ENCODE measurements at regions not wholly inside any gene's neighbourhood (a gene's known extent, or its start where the extent isn't known, plus 50 kb on each side); places are given as distances from the start of the nearest gene placed in this dataset.
"Not testable (repeated sequence)": the region's sequence is repeated elsewhere in the genome, so short reads cannot be mapped to it uniquely, and the experiment has no call there.

GRCh38 chr13:61215601-61216000 is 200.0 kb downstream of the PCDH20 start:
- DNase-seq (ENCODE audit: low read depth) = no peak
- no peak overlapping the region for H3K4me3 ChIP-seq (ENCODE audit: low read depth, low read length)
- TF ChIP-seq CTCF (conservative IDR thresholded peaks at IDR 0.05; ENCODE audit: low read depth, low read length) = no peak

GRCh38 chr13:61215116-61215515 is 200.5 kb downstream of the PCDH20 start:
- H3K4me3 ChIP-seq (ENCODE audit: low read depth, low read length) = no peak overlapping the region
- no peak for DNase-seq (ENCODE audit: low read depth)
- no peak for TF ChIP-seq CTCF (conservative IDR thresholded peaks at IDR 0.05; ENCODE audit: low read depth, low read length)

GRCh38 chr13:61214551-61214950 is 201.1 kb downstream of the PCDH20 start:
- TF ChIP-seq CTCF (conservative IDR thresholded peaks at IDR 0.05; ENCODE audit: low read depth, low read length) = no peak
- H3K4me3 ChIP-seq (ENCODE audit: low read depth, low read length) = no peak overlapping the region
- DNase-seq (ENCODE audit: low read depth) = no peak

GRCh38 chr13:61205898-61206297 is 209.8 kb downstream of the PCDH20 start:
- not testable (repeated sequence) for H3K4me3 ChIP-seq (ENCODE audit: low read depth, low read length); DNase-seq (ENCODE audit: low read depth)

- H3K4me3 ChIP-seq (ENCODE audit: low read depth, low read length) = no peak overlapping the region
- no peak for DNase-seq (ENCODE audit: low read depth)
- TF ChIP-seq CTCF (conservative IDR thresholded peaks at IDR 0.05; ENCODE audit: low read depth, low read length) = no peak
These were observed 211.6 kb downstream of the PCDH20 start for GRCh38 chr13:61204025-61204424.

GRCh38 chr13:61202042-61202441 is 213.6 kb downstream of the PCDH20 start:
- no peak for DNase-seq (ENCODE audit: low read depth)
- H3K4me3 ChIP-seq (ENCODE audit: low read depth, low read length) = no peak overlapping the region
- no peak for TF ChIP-seq CTCF (conservative IDR thresholded peaks at IDR 0.05; ENCODE audit: low read depth, low read length)

- no peak for DNase-seq (ENCODE audit: low read depth)
- TF ChIP-seq CTCF (conservative IDR thresholded peaks at IDR 0.05; ENCODE audit: low read depth, low read length) = no peak
- H3K4me3 ChIP-seq (ENCODE audit: low read depth, low read length) = no peak overlapping the region
These were observed 222.8 kb downstream of the PCDH20 start for GRCh38 chr13:61192826-61193225.

GRCh38 chr13:61188057-61188456 is 227.6 kb downstream of the PCDH20 start:
- TF ChIP-seq CTCF (conservative IDR thresholded peaks at IDR 0.05; ENCODE audit: low read depth, low read length) = no peak
- DNase-seq (ENCODE audit: low read depth) = no peak

More at GRCh38 chr13:61188057-61188456, 227.6 kb downstream of the PCDH20 start:
- no peak overlapping the region for H3K4me3 ChIP-seq (ENCODE audit: low read depth, low read length)
